HEK293 (cell line): ENCODE measurements at regions not wholly inside any gene's neighbourhood (a gene's known extent, or its start where the extent isn't known, plus 50 kb on each side); places are given as distances from the start of the nearest gene placed in this dataset.

Experiments used
- CTCF ChIP-seq: fragments of 450-650 bp; formaldehyde crosslinking; IDR thresholded peaks from 2 replicates; pipeline ENCODE4 v1.5.1; 2016; ENCODE audit warnings: missing biosample characterization, missing genetic modification characterization
- REST ChIP-seq: fragments of 450-650 bp; formaldehyde crosslinking; IDR thresholded peaks from 2 replicates; pipeline ENCODE4 v1.5.1; 2016; ENCODE audit warnings: missing biosample characterization, missing genetic modification characterization
- ZBTB44 ChIP-seq: fragments of 450-650 bp; IDR thresholded peaks from 2 replicates; pipeline ENCODE4 v1.5.1; 2018; ENCODE audit warnings: missing biosample characterization, mild to moderate bottlenecking, missing genetic modification characterization
- ZNF274 ChIP-seq, 2 experiments: fragments of 200-500 bp in 1 of 2; fragments of 450-650 bp in 1 of 2; sonication (Bioruptor generic) in 1 of 2; formaldehyde crosslinking in 1 of 2; IDR thresholded peaks; 2 replicates each; pipeline versions ENCODE4 v1.5.1 to v1.6.1; 2014 to 2016; ENCODE audit warnings: borderline replicate concordance in 1 of 2, inconsistent platforms in 1 of 2, low read length in 1 of 2, missing biosample characterization in 1 of 2, missing genetic modification characterization in 1 of 2

- TF ChIP-seq ZBTB44 (tag by site-specific recombination) (no peak), REST (no peak), ZNF274 (IDR thresholded peaks at IDR 0.05; ENCODE audit: low read length) (no peak), ZNF274 (tag by site-specific recombination; IDR thresholded peaks at IDR 0.05; ENCODE audit: borderline replicate concordance) (no peak), CTCF (tag by site-specific recombination) (no peak)
Observed at GRCh38 chr13:85565652-85566051, 233.6 kb downstream of the SLITRK6 start.
